Endothelial cell of umbilical vein (primary cell): ENCODE measurements at regions not wholly inside any gene's neighbourhood (a gene's known extent, or its start where the extent isn't known, plus 50 kb on each side); places are given as distances from the start of the nearest gene placed in this dataset.

Experiments
- BruUV-seq: library from RNA; stranded (reverse); fragments of 400-500 nt; replicated peaks from 2 replicates; lab custom pipeline; 2021; lab: Mats Ljungman, UMichigan
- CTCF ChIA-PET: fragments of 300-600, 350-600 bp; sonication (Branson Sonifier 250); formaldehyde crosslinking; loops from one replicate; lab custom pipeline; 2021; ENCODE audit warnings: antibody characterized with exemption, inconsistent platforms; lab: Charles Lee
- POLR2A ChIA-PET: fragments of 300-600, 350-600 bp; sonication (Branson Sonifier 250); formaldehyde crosslinking; loops from one replicate; lab custom pipeline; 2021; ENCODE audit warnings: antibody characterized with exemption, inconsistent platforms; lab: Charles Lee
- DNase-seq: peaks from one replicate; pipeline ENCODE4 v3.0.0-alpha.2; 2011; ENCODE audit warnings: low read depth, low spot score
- FAIRE-seq: peaks from 2 replicates; lab custom pipeline; 2011; peaks lifted over from hg19 to GRCh38; lab: Jason Lieb, UNC
- H2AFZ ChIP-seq: 2 replicates; pipeline ENCODE4 v1.6.0; 2012; ENCODE audit warnings: low read depth, low read length, control low read depth, inconsistent platforms
- H3K27ac ChIP-seq: 2 replicates; pipeline ENCODE4 v1.5.1; 2011; ENCODE audit warnings: low read depth, mild to moderate bottlenecking, control low read depth, low read length, moderate library complexity; ENCODE audit not compliant: insufficient read depth
- H3K27me3 ChIP-seq, 2 experiments: 2 replicates each; pipeline versions ENCODE4 v1.6.0 to v1.6.1; 2011; ENCODE audit warnings: low read length in 2 of 2, mixed read lengths in 1 of 2; ENCODE audit not compliant: control insufficient read depth in 2 of 2, insufficient read depth in 2 of 2
- H3K36me3 ChIP-seq, 2 experiments: 2 replicates in 1 of 2; 3 replicates in 1 of 2; pipeline ENCODE4 v1.5.1; 2011; ENCODE audit warnings: low read length in 2 of 2, mild to moderate bottlenecking in 1 of 2, moderate library complexity in 1 of 2; ENCODE audit not compliant: control insufficient read depth in 2 of 2, insufficient read depth in 2 of 2; ENCODE audit errors: extremely low read depth in 1 of 2
- H3K4me1 ChIP-seq: 3 replicates; pipeline ENCODE4 v1.5.1; 2011; ENCODE audit warnings: mild to moderate bottlenecking, low read length; ENCODE audit not compliant: control insufficient read depth, insufficient read depth; ENCODE audit errors: extremely low read depth
- H3K4me2 ChIP-seq: 2 replicates; pipeline ENCODE4 v1.6.1; 2011; ENCODE audit warnings: low read length, control low read depth, mixed read lengths; ENCODE audit not compliant: insufficient read depth
- H3K4me3 ChIP-seq, 3 experiments: fragments of 200-600 bp in 1 of 3; sonication (generic), shearing (Covaris generic) in 1 of 3; replicated peaks in 1 of 3; 2 replicates each; pipeline ENCODE4 v1.5.1; 2011 to 2016; ENCODE audit warnings: control low read depth in 3 of 3, low read length in 3 of 3, mild to moderate bottlenecking in 2 of 3, inconsistent platforms in 1 of 3, low read depth in 1 of 3, moderate library complexity in 1 of 3; ENCODE audit not compliant: insufficient read depth in 1 of 3
- H3K79me2 ChIP-seq: 2 replicates; pipeline ENCODE4 v1.6.0; 2012; ENCODE audit warnings: low read length, inconsistent platforms; ENCODE audit not compliant: control insufficient read depth, insufficient read depth
- H3K9ac ChIP-seq: replicated peaks from 2 replicates; pipeline ENCODE3; 2011; ENCODE audit warnings: low read length, control low read depth; ENCODE audit not compliant: insufficient read depth; ENCODE audit errors: extremely low read depth
- H3K9me1 ChIP-seq: replicated peaks from 3 replicates; pipeline ENCODE4 v1.6.0; 2011; ENCODE audit warnings: mild to moderate bottlenecking, low read length; ENCODE audit not compliant: control insufficient read depth, insufficient read depth; ENCODE audit errors: extremely low read depth
- H3K9me3 ChIP-seq: replicated peaks from 2 replicates; pipeline ENCODE4 v1.5.1; 2012; ENCODE audit warnings: low read length, inconsistent platforms; ENCODE audit not compliant: control insufficient read depth, insufficient read depth
- H4K20me1 ChIP-seq: replicated peaks from 2 replicates; pipeline ENCODE3; 2011; ENCODE audit warnings: mild to moderate bottlenecking, low read length; ENCODE audit not compliant: control insufficient read depth, insufficient read depth; ENCODE audit errors: extremely low read depth
- EZH2 ChIP-seq: IDR thresholded peaks from 2 replicates; pipeline ENCODE4 v1.6.1; 2012; ENCODE audit warnings: borderline replicate concordance, low read depth, mild to moderate bottlenecking, moderate library complexity, low read length, inconsistent platforms; ENCODE audit not compliant: severe bottlenecking
- FOS ChIP-seq: IDR thresholded peaks from 2 replicates; pipeline ENCODE4 v1.6.1; 2011; ENCODE audit warnings: mild to moderate bottlenecking, low read length, moderate library complexity, borderline replicate concordance; ENCODE audit not compliant: insufficient read depth
- GATA2 ChIP-seq: IDR thresholded peaks from 2 replicates; pipeline ENCODE4 v1.7.0; 2011; ENCODE audit warnings: low read depth, mild to moderate bottlenecking, moderate library complexity, mixed read lengths, low read length; ENCODE audit not compliant: insufficient read length, insufficient read depth
- JUN ChIP-seq: IDR thresholded peaks from 2 replicates; pipeline ENCODE4 v1.6.1; 2011; ENCODE audit warnings: borderline replicate concordance, low read depth; ENCODE audit not compliant: insufficient read length, insufficient read depth
- MYC ChIP-seq: IDR thresholded peaks from one replicate; pipeline ENCODE4 v1.6.1; 2011; ENCODE audit warnings: mild to moderate bottlenecking, low read depth, low read length
- POLR2A ChIP-seq: IDR thresholded peaks from 2 replicates; pipeline ENCODE4 v1.6.1; 2012; ENCODE audit warnings: low read depth, mild to moderate bottlenecking, control low read depth, low read length
- POLR2AphosphoS5 ChIP-seq: IDR thresholded peaks from 2 replicates; pipeline ENCODE4 v1.6.1; 2012; ENCODE audit warnings: low read depth, mild to moderate bottlenecking, control low read depth, low read length, moderate library complexity; ENCODE audit not compliant: insufficient read depth
- dilution Hi-C: fragments of 300-500 bp; cut with MboI; formaldehyde crosslinking; loops from one replicate; pipeline ENCODE4 v1.15.0; 2019; ENCODE audit warnings: low sequenced_read_pairs; ENCODE audit not compliant: extremely low pct_ligation_motif_present
- intact Hi-C: fragments of 100-400 bp; cut with micrococcal nuclease; formaldehyde crosslinking; loops from one replicate; pipeline ENCODE4 v1.10.0; 2022
- TF ChIP-seq, protein P1 (sequence below), 2 donors: IDR thresholded peaks; 1 replicate in 1 of 2; 2 replicates in 1 of 2; pipeline ENCODE4 v1.5.1; 2011; ENCODE audit warnings: low read length in 2 of 2, mild to moderate bottlenecking in 2 of 2, moderate library complexity in 2 of 2, control low read depth in 1 of 2, inconsistent platforms in 1 of 2, low read depth in 1 of 2; ENCODE audit not compliant: insufficient read depth in 1 of 2; ENCODE audit errors: extremely low read depth in 1 of 2
- TF ChIP-seq, protein P2 (sequence below): IDR thresholded peaks from 2 replicates; pipeline ENCODE4 v1.6.1; 2011; ENCODE audit not compliant: insufficient read depth, insufficient read length

DNA sequence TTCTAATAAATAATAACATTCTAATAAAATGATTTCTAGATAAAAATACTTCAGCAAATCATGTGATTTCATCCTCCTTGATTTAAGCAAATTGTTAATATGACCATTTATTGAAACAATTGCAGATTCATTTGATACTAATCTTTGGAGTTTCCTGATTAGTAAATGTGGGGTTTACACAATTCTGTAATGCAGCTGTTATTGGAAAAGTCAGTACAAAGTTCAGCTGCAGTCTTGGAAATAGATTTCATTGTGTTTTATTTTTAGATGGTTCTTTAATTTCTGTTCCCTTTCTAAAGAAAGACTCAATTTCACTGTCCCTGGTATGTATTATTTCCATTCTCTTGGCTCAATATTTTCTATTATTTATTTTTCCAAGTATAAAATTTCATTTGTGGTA is 342.0 kb downstream of the TBC1D32 start:
- intact Hi-C loops (no loop called here), dilution Hi-C loops (no loop called here)
- DNase-seq (no peak), FAIRE-seq (no peak)
- no peak overlapping the region for H3K4me3 ChIP-seq
- BruUV-seq = no TSS peak
- H3K27me3 ChIP-seq = no peaks in the 10 kb centered on the region
- ChIA-PET CTCF (no interaction called here), POLR2A (no interaction called here)
- no peak overlapping the region for H3K4me2 ChIP-seq
- no peaks in the 10 kb centered on the region for H3K4me1 ChIP-seq
- H3K9ac ChIP-seq = no peak overlapping the region
- no peak overlapping the region for H2AFZ ChIP-seq
- H3K9me3 ChIP-seq = no peaks in the 10 kb centered on the region
- no peaks in the 10 kb centered on the region for H3K36me3 ChIP-seq
- no peaks in the 10 kb centered on the region for H3K9me1 ChIP-seq
- no peaks in the 10 kb centered on the region for H3K79me2 ChIP-seq
- TF ChIP-seq POLR2A = no peak
- TF ChIP-seq GATA2 = no peak
- TF ChIP-seq JUN = no peak
- TF ChIP-seq FOS = no peak
- no peak for TF ChIP-seq EZH2
- TF ChIP-seq, protein P1, sequence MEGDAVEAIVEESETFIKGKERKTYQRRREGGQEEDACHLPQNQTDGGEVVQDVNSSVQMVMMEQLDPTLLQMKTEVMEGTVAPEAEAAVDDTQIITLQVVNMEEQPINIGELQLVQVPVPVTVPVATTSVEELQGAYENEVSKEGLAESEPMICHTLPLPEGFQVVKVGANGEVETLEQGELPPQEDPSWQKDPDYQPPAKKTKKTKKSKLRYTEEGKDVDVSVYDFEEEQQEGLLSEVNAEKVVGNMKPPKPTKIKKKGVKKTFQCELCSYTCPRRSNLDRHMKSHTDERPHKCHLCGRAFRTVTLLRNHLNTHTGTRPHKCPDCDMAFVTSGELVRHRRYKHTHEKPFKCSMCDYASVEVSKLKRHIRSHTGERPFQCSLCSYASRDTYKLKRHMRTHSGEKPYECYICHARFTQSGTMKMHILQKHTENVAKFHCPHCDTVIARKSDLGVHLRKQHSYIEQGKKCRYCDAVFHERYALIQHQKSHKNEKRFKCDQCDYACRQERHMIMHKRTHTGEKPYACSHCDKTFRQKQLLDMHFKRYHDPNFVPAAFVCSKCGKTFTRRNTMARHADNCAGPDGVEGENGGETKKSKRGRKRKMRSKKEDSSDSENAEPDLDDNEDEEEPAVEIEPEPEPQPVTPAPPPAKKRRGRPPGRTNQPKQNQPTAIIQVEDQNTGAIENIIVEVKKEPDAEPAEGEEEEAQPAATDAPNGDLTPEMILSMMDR (IDR thresholded peaks at IDR 0.05; ENCODE audit: extremely low read depth in 1 of 2, insufficient read depth in 1 of 2, low read depth in 1 of 2, low read length in 2 of 2) = no peak
- no peak for TF ChIP-seq POLR2AphosphoS5
- TF ChIP-seq, protein P2, sequence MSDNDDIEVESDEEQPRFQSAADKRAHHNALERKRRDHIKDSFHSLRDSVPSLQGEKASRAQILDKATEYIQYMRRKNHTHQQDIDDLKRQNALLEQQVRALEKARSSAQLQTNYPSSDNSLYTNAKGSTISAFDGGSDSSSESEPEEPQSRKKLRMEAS = no peak
- no peak for TF ChIP-seq MYC
- H3K27ac ChIP-seq = no peak overlapping the region
- no peaks in the 10 kb centered on the region for H4K20me1 ChIP-seq
